ENCODE measurements at regions not wholly inside any gene's neighbourhood (a gene's known extent, or its start where the extent isn't known, plus 50 kb on each side); places are given as distances from the start of the nearest gene placed in this dataset.
"Not testable (repeated sequence)": the region's sequence is repeated elsewhere in the genome, so short reads cannot be mapped to it uniquely, and the experiment has no call there.

DNA sequence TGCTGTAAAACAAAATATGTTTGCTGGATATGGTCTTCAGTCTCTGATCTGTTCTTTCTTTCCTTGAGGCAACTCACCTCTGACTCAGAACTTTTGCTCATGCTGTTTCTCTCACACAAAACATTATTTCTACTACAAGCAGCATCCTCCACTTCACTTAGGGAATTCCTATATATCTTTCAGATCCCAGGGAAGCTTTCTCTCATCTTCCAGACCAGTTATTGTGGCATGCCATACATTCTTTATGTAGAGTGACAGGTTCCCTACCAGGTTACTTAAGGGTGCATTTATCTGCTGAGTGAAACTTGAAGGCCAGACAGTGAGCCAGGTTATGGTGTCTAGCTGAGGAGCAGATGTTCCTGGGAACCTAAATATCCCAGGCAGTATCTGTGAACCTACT is 1226.0 kb downstream of the CDH8 start:
- H3K4me3 Mint-ChIP-seq: no peak overlapping the region
- H3K9me3 Mint-ChIP-seq (ENCODE audit: insufficient read depth): peaks cover 19% of the 10 kb centered on the region
- DNase-seq: no peak
- no peaks in the 10 kb centered on the region for H3K4me1 Mint-ChIP-seq (ENCODE audit: low read depth)
- ATAC-seq: no peak
- CTCF ChIA-PET: no interaction called here
- no peak overlapping the region for H3K27ac Mint-ChIP-seq
- POLR2A ChIA-PET: no interaction called here
- H3K36me3 Mint-ChIP-seq (ENCODE audit: low read depth): no peaks in the 10 kb centered on the region
- no peaks in the 10 kb centered on the region for H3K27me3 Mint-ChIP-seq (ENCODE audit: low read depth)

DNA sequence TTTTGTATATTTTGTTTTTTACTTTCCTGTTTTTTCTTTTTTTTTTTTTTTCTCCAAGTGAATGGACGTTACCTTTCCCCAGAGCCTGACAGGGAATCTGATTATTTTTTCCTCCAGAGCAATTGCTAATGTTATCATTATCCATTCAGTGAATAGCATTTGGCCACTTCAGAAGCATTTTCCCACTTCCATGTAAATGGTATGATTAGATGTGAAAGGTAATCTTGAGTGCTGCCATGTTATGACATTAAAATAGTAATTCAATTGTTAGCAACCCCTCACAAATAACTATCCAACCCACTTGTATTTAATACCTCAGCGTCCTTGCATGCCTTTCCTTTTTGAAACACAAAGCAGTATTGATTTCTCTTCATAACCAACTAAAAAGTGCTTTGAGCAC is 1243.8 kb downstream of the CDH8 start:
- Mint-ChIP-seq H3K36me3 (ENCODE audit: low read depth) (no peaks in the 10 kb centered on the region), H3K4me3 (no peak overlapping the region), H3K9me3 (ENCODE audit: insufficient read depth) (peaks cover 13% of the 10 kb centered on the region), H3K4me1 (ENCODE audit: low read depth) (no peaks in the 10 kb centered on the region), H3K27me3 (ENCODE audit: low read depth) (no peaks in the 10 kb centered on the region), H3K27ac (no peak overlapping the region)
- ATAC-seq (no peak), DNase-seq (no peak)
- ChIA-PET POLR2A (no interaction called here), CTCF (no interaction called here)

DNA sequence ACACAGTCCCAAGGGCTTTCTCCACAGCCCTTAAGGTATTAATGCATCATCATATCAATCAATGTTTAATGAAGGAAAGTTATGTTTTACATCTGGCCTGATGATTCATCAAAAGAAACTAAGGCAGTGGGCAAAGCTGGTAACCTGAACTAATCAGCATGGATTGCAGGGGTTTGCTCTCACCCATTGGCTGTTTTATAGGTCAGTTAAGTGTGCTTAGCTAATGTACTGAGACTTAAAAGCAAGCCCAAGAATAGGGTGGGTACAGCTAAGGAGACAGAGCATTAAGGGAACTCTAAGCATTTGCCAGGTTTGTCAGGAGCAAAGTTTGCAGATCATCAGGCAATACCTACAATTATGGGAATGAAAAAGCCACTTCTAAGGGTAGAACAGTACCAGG is 1247.6 kb downstream of the CDH8 start:
- ChIA-PET CTCF (no interaction called here), POLR2A (no interaction called here)
- Mint-ChIP-seq H3K4me1 (ENCODE audit: low read depth) (no peaks in the 10 kb centered on the region), H3K9me3 (ENCODE audit: insufficient read depth) (peaks cover 34% of the 10 kb centered on the region), H3K27ac (no peak overlapping the region), H3K36me3 (ENCODE audit: low read depth) (no peaks in the 10 kb centered on the region), H3K4me3 (no peak overlapping the region), H3K27me3 (ENCODE audit: low read depth) (no peaks in the 10 kb centered on the region)
- DNase-seq (no peak), ATAC-seq (no peak)

DNA sequence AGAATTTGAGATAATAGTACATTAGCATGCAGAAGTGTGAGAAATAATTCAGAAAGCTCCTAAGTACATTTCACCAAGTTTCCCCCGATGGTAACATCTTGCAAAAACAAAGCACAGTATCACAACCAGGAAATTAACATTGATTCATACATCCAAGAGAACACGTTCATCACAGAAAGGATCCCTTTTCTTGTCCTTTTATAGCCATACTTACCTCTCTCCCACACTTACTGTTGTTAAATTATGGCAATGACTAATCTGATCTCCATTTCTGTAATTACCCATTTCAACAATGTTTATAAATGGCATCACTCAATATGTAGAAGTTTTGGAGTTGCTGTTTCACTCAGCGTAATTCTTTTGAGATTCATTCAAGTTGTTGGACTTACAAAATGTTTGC is 1260.0 kb downstream of the CDH8 start:
- Mint-ChIP-seq H3K36me3 (ENCODE audit: low read depth) (no peaks in the 10 kb centered on the region), H3K27me3 (ENCODE audit: low read depth) (no peaks in the 10 kb centered on the region), H3K27ac (no peak overlapping the region), H3K9me3 (ENCODE audit: insufficient read depth) (peaks cover 20% of the 10 kb centered on the region), H3K4me3 (no peak overlapping the region), H3K4me1 (ENCODE audit: low read depth) (no peaks in the 10 kb centered on the region)
- ATAC-seq (no peak), DNase-seq (no peak)
- ChIA-PET CTCF (no interaction called here), POLR2A (no interaction called here)

DNA sequence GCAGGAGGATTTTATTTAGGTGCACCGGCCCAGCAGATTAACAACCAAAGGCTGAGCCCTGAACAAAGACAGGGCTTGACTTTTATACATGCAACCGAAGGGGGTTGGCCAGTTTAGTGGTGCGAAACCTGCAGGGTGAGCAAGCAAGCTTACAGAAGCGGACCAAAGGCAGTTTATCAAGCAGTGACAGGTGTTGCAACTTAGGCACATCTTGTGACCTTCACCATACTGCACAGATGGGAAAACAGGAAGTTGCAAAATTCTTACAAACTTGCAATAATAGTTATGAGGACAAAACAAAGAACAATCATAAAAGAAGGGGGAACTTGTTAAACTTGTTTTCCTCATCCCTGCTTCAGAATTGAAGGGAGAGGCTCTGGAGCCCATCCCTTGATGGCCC is 1265.1 kb downstream of the CDH8 start:
- ATAC-seq (no peak), DNase-seq (no peak)
- no peaks in the 10 kb centered on the region for H3K36me3 Mint-ChIP-seq (ENCODE audit: low read depth)
- H3K4me1 Mint-ChIP-seq (ENCODE audit: low read depth): no peaks in the 10 kb centered on the region
- ChIA-PET POLR2A (no interaction called here), CTCF (no interaction called here)
- no peak overlapping the region for H3K4me3 Mint-ChIP-seq
- H3K27me3 Mint-ChIP-seq (ENCODE audit: low read depth): no peaks in the 10 kb centered on the region
- H3K9me3 Mint-ChIP-seq (ENCODE audit: insufficient read depth): peaks cover 16% of the 10 kb centered on the region
- H3K27ac Mint-ChIP-seq: no peak overlapping the region

DNA sequence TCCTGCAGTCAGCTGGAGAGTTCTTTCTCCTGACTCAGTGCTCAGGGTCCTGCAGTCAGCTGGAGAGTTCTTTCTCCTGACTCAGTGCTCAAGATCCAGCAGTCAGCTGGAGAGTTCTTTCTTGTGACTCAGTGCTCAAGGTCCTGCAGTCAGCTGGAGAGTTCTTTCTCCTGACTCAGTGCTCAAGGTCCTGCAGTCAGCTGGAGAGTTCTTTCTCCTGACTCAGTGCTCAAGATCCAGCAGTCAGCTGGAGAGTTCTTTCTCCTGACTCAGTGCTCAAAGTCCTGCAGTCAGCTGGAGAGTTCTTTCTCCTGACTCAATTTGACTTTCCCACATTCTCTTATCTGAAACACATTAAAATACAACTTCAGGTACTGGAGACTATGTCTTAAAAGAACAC is 1265.9 kb downstream of the CDH8 start:
- ATAC-seq, POLR2A ChIA-PET: not testable (repeated sequence)

DNA sequence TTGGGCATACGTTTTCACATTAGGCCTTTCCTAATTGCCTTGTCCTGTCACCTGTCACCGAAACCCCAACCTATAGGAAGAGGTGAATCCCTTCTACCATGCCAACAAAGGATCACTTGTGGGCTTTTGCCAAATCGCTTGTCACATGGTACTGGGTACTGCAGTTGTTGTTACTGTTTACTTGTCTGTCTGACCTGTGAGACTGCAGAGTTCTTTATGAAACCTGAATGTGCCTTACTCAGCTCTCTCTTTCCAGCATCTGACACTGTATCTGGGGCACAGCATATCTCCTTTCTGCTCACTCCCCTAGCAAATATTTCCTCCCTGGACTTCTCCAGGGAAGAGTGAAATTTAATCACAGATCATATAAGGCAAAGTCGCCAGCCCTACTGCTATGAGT is 1272.4 kb downstream of the CDH8 start:
- Mint-ChIP-seq H3K4me1 (ENCODE audit: low read depth) (no peaks in the 10 kb centered on the region), H3K4me3 (no peak overlapping the region), H3K9me3 (ENCODE audit: insufficient read depth) (peaks cover 17% of the 10 kb centered on the region), H3K27ac (no peak overlapping the region), H3K36me3 (ENCODE audit: low read depth) (no peaks in the 10 kb centered on the region), H3K27me3 (ENCODE audit: low read depth) (no peaks in the 10 kb centered on the region)
- ChIA-PET POLR2A (no interaction called here), CTCF (no interaction called here)
- DNase-seq (no peak), ATAC-seq (no peak)

More for the DNA sequence above, 1265.9 kb downstream of the CDH8 start:
- H3K27me3 Mint-ChIP-seq (ENCODE audit: low read depth); CTCF ChIA-PET; H3K36me3 Mint-ChIP-seq (ENCODE audit: low read depth); H3K4me3 Mint-ChIP-seq; DNase-seq; H3K27ac Mint-ChIP-seq; H3K4me1 Mint-ChIP-seq (ENCODE audit: low read depth): not testable (repeated sequence)
- peaks cover 18% of the 10 kb centered on the region for H3K9me3 Mint-ChIP-seq (ENCODE audit: insufficient read depth)

DNA sequence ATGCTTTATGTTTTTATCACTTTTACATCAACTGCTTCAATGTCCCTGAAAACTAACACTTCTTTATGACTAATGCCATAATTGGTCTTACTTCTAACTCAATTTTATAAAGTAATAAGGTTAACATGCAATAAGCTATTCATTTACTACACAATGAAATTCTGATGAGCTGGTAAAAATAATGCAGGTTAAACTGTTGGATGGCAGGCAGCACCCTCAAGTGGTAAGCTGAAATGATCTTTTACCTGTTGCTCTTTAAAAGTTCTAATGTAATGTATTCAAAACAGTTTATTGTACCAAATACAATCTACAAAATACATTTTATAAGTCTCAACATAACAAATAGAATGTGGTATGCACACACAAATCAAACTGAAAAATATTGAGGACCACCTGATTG is 1280.3 kb downstream of the CDH8 start:
- Mint-ChIP-seq H3K4me1 (ENCODE audit: low read depth) (no peaks in the 10 kb centered on the region), H3K27me3 (ENCODE audit: low read depth) (no peaks in the 10 kb centered on the region), H3K36me3 (ENCODE audit: low read depth) (no peaks in the 10 kb centered on the region), H3K27ac (no peak overlapping the region), H3K4me3 (no peak overlapping the region), H3K9me3 (ENCODE audit: insufficient read depth) (peaks cover 11% of the 10 kb centered on the region)
- no peak for DNase-seq
- POLR2A ChIA-PET: no interaction called here
- CTCF ChIA-PET: no interaction called here
- no peak for ATAC-seq

DNA sequence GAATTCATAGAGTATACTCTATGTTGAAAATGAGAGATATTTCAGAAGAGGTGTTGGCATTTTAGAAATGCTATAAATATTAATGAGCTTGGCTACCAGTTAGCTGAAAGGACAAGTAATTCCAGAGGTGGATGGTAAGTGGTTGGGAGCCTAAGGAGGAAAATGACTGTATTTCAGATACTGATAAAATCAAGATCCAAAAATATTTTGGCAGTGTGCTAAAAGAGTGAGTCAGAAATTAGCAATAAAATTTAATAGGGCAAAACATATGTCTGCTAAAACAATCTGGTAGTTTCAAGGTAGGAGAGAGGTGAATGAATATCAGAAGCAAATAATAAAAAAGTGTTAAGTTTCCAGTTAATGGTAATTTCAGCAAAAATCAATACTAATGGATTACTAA is 1287.9 kb downstream of the CDH8 start:
- H3K9me3 Mint-ChIP-seq (ENCODE audit: insufficient read depth): peaks cover 18% of the 10 kb centered on the region
- no peaks in the 10 kb centered on the region for H3K27me3 Mint-ChIP-seq (ENCODE audit: low read depth)
- POLR2A ChIA-PET: no interaction called here
- H3K4me3 Mint-ChIP-seq: no peak overlapping the region
- no peak for DNase-seq
- no peaks in the 10 kb centered on the region for H3K36me3 Mint-ChIP-seq (ENCODE audit: low read depth)
- H3K27ac Mint-ChIP-seq: no peak overlapping the region
- no peak for ATAC-seq
- CTCF ChIA-PET: no interaction called here
- no peaks in the 10 kb centered on the region for H3K4me1 Mint-ChIP-seq (ENCODE audit: low read depth)

DNA sequence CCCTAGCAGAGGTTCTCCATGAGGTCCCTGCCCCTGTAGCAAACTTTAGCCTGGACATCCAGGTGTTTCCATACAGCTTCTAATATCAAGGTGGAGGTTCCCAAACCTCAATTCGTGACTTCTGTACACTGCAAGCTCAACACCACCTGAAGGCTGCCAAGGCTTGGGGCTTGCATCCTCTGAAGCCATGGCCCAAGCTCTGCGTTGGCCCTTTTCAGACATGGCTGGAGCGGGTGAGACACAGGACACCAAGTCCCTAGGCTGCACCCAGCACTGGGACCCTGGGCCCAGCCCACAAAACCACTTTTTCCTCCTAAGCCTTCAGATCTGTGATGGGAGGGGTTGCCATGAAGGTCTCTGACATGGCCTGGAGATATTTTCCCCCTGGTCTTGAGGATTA is 1292.0 kb downstream of the CDH8 start:
- peaks cover 19% of the 10 kb centered on the region for H3K9me3 Mint-ChIP-seq (ENCODE audit: insufficient read depth)
- no peak for ATAC-seq
- CTCF ChIA-PET: no interaction called here
- no peak overlapping the region for H3K4me3 Mint-ChIP-seq
- H3K4me1 Mint-ChIP-seq (ENCODE audit: low read depth): no peaks in the 10 kb centered on the region
- POLR2A ChIA-PET: no interaction called here
- no peaks in the 10 kb centered on the region for H3K27me3 Mint-ChIP-seq (ENCODE audit: low read depth)
- no peaks in the 10 kb centered on the region for H3K36me3 Mint-ChIP-seq (ENCODE audit: low read depth)
- no peak for DNase-seq
- no peak overlapping the region for H3K27ac Mint-ChIP-seq

DNA sequence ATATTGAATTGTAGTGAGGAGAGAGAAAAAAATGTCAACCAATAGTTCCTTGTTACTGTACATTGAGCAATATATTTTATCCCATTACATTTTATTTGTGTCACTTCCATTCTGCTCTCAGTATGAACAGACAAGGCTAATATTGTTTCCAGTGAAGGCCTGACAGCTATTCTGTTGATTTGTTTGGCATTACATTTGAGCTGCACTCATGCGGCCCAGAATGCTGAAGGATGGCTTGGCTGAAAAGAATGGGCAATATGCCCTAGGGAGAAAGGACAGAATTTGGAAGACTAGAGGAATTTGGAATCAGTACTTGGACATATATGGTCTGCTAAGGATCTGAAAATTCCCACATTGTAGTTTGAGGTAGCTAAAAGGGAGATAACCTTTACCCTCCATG is 1294.4 kb downstream of the CDH8 start:
- Mint-ChIP-seq H3K27me3 (ENCODE audit: low read depth) (no peaks in the 10 kb centered on the region), H3K4me3 (no peak overlapping the region), H3K27ac (no peak overlapping the region), H3K9me3 (ENCODE audit: insufficient read depth) (peaks cover 13% of the 10 kb centered on the region), H3K36me3 (ENCODE audit: low read depth) (no peaks in the 10 kb centered on the region), H3K4me1 (ENCODE audit: low read depth) (no peaks in the 10 kb centered on the region)
- DNase-seq: no peak
- no peak for ATAC-seq
- ChIA-PET CTCF (no interaction called here), POLR2A (no interaction called here)

DNA sequence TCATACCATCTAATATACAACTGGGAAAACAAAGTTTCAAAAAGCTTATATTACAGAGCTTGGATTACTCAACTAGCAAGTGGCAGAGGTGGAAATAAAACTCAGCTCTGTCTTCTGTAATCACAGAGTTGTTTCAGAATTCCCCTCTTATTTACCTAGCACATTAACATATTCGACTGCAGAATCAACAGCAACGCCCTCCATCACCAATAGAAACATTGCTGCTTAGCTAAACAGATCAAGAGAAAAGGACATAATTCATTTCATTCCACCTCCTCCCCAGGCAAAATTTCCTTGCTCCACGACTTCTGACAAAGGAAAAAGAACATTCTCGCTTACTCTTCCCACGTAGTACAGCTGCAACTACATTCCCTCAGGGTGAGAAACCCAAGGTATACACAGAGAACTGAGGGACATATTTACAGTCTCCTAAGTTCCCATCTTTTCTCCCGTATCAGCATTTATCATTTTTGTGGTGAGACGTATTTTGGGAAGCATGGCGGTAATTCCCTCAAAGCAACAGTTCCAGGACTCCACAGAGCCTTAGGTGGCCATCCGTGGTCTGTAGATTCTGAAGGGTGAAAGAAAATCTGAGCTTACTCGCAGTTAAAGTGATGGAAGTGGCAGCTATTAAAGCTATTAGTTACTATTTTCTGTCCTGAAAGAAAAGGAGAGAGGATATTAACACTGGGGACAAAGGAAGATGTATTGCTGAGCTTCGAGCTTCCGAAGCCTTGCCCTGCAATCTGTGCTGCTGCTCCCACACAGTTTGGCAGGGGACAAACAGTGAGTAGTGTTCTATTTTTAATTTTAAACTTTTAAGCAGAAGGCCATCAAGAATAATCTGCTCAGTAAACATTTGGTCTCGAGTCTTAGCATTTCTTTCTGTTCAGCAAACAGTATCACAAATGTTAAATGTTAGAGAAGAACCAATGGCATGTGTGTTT is 1296.2 kb downstream of the CDH8 start:
- POLR2A ChIA-PET: no interaction called here
- H3K4me1 Mint-ChIP-seq (ENCODE audit: low read depth): no peaks in the 10 kb centered on the region
- no peaks in the 10 kb centered on the region for H3K36me3 Mint-ChIP-seq (ENCODE audit: low read depth)
- ATAC-seq: no peak
- no peak overlapping the region for H3K4me3 Mint-ChIP-seq
- DNase-seq: no peak
- H3K27me3 Mint-ChIP-seq (ENCODE audit: low read depth): no peaks in the 10 kb centered on the region
- peaks cover 15% of the 10 kb centered on the region for H3K9me3 Mint-ChIP-seq (ENCODE audit: insufficient read depth)
- H3K27ac Mint-ChIP-seq: no peak overlapping the region
- CTCF ChIA-PET: no interaction called here
